ENCODE measurements at regions not wholly inside any gene's neighbourhood (a gene's known extent, or its start where the extent isn't known, plus 50 kb on each side); places are given as distances from the start of the nearest gene placed in this dataset.

DNA sequence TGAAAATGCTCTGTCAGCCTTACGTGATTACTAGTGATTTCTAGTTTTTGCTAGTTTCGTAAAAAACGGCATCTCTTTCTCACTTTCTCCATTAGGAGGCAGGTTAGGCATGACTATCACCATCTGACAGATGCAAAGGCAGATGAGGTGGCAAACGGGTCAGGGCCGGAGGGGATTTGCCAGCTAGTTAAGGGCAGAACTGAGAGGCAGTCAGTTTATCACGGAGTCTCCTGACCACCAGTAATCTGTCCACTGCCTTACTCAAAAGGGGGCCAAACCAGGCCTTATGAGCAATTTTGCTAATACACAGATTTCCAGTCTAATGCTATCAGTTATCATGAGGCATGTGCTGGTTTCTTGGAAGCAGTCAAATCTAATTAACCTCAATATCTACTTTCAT lies 159.3 kb downstream of the TSEN15 start:
- no peak for TF ChIP-seq JUNB (CRISPR knock-in tag; IDR thresholded peaks at IDR 0.05; ENCODE audit: borderline replicate concordance)
- no peak for TF ChIP-seq JUN (CRISPR knock-in tag; IDR thresholded peaks at IDR 0.05)
- TF ChIP-seq ZNF776 (CRISPR knock-in tag; IDR thresholded peaks at IDR 0.05): no peak
- TF ChIP-seq ZNF441 (CRISPR knock-in tag; IDR thresholded peaks at IDR 0.05; ENCODE audit: borderline replicate concordance): no peak
- TF ChIP-seq, protein P1, sequence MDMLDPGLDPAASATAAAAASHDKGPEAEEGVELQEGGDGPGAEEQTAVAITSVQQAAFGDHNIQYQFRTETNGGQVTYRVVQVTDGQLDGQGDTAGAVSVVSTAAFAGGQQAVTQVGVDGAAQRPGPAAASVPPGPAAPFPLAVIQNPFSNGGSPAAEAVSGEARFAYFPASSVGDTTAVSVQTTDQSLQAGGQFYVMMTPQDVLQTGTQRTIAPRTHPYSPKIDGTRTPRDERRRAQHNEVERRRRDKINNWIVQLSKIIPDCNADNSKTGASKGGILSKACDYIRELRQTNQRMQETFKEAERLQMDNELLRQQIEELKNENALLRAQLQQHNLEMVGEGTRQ (IDR thresholded peaks at IDR 0.05; ENCODE audit: low read depth, low read length): no peak
- TF ChIP-seq, protein P1 (CRISPR knock-in tag; IDR thresholded peaks at IDR 0.05; ENCODE audit: borderline replicate concordance): no peak
- TF ChIP-seq, protein P2, sequence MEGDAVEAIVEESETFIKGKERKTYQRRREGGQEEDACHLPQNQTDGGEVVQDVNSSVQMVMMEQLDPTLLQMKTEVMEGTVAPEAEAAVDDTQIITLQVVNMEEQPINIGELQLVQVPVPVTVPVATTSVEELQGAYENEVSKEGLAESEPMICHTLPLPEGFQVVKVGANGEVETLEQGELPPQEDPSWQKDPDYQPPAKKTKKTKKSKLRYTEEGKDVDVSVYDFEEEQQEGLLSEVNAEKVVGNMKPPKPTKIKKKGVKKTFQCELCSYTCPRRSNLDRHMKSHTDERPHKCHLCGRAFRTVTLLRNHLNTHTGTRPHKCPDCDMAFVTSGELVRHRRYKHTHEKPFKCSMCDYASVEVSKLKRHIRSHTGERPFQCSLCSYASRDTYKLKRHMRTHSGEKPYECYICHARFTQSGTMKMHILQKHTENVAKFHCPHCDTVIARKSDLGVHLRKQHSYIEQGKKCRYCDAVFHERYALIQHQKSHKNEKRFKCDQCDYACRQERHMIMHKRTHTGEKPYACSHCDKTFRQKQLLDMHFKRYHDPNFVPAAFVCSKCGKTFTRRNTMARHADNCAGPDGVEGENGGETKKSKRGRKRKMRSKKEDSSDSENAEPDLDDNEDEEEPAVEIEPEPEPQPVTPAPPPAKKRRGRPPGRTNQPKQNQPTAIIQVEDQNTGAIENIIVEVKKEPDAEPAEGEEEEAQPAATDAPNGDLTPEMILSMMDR (CRISPR knock-in tag; IDR thresholded peaks at IDR 0.05): no peak
- no peak for TF ChIP-seq POLR2AphosphoS5 (IDR thresholded peaks at IDR 0.05; ENCODE audit: low read depth, low read length)
- TF ChIP-seq POLR2A (IDR thresholded peaks at IDR 0.05; ENCODE audit: insufficient read depth in 1 of 2, low read depth in 2 of 2, low read length in 2 of 2): no peak
- TF ChIP-seq, protein P3, sequence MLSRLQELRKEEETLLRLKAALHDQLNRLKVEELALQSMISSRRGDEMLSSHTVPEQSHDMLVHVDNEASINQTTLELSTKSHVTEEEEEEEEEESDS (CRISPR knock-in tag; IDR thresholded peaks at IDR 0.05; ENCODE audit: borderline replicate concordance): no peak
- TF ChIP-seq, protein P4, sequence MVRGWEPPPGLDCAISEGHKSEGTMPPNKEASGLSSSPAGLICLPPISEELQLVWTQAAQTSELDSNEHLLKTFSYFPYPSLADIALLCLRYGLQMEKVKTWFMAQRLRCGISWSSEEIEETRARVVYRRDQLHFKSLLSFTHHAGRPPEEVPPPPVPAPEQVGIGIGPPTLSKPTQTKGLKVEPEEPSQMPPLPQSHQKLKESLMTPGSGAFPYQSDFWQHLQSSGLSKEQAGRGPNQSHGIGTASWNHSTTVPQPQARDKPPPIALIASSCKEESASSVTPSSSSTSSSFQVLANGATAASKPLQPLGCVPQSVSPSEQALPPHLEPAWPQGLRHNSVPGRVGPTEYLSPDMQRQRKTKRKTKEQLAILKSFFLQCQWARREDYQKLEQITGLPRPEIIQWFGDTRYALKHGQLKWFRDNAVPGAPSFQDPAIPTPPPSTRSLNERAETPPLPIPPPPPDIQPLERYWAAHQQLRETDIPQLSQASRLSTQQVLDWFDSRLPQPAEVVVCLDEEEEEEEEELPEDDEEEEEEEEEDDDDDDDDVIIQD (CRISPR knock-in tag; IDR thresholded peaks at IDR 0.05; ENCODE audit: low read depth): no peak
- no peak for TF ChIP-seq ZNF234 (CRISPR knock-in tag; conservative IDR thresholded peaks at IDR 0.05)
- no peak for TF ChIP-seq ZNF660 (CRISPR knock-in tag; IDR thresholded peaks at IDR 0.05; ENCODE audit: borderline replicate concordance, low read depth)
